ENCODE measurements at regions not wholly inside any gene's neighbourhood (a gene's known extent, or its start where the extent isn't known, plus 50 kb on each side); places are given as distances from the start of the nearest gene placed in this dataset.

GRCh38 chr16:13808102-13808501 is 111.9 kb upstream of the ERCC4 start:
- no peak for TF ChIP-seq CTCF (IDR thresholded peaks at IDR 0.05)
- TF ChIP-seq POLR2A (IDR thresholded peaks at IDR 0.05; ENCODE audit: low read depth) = no peak
- TF ChIP-seq EP300 (IDR thresholded peaks at IDR 0.05) = no peak
